ENCODE measurements at regions not wholly inside any gene's neighbourhood (a gene's known extent, or its start where the extent isn't known, plus 50 kb on each side); places are given as distances from the start of the nearest gene placed in this dataset.

GRCh38 chr4:11503166-11503565 lies 74.5 kb upstream of the HS3ST1 start:
- DNase-seq, result no peak

GRCh38 chr4:11497972-11498371 lies 69.3 kb upstream of the HS3ST1 start:
- no peak for DNase-seq

- DNase-seq, result no peak
Measured at GRCh38 chr4:11497212-11497806, 68.6 kb upstream of the HS3ST1 start.

GRCh38 chr4:11496351-11496829 lies 67.7 kb upstream of the HS3ST1 start:
- DNase-seq, result no peak

GRCh38 chr4:11495818-11496217 lies 67.1 kb upstream of the HS3ST1 start:
- no peak for DNase-seq

GRCh38 chr4:11495291-11495690 lies 66.6 kb upstream of the HS3ST1 start:
- DNase-seq, result no peak

- no peak for DNase-seq
Measured at GRCh38 chr4:11494232-11494631, 65.5 kb upstream of the HS3ST1 start.

GRCh38 chr4:11489453-11490083 lies 60.9 kb upstream of the HS3ST1 start:
- no peak for DNase-seq

GRCh38 chr4:11488657-11489452 lies 60.2 kb upstream of the HS3ST1 start:
- DNase-seq, result peak in 1 of 2 experiments; percentile 13

GRCh38 chr4:11487868-11488544 lies 59.3 kb upstream of the HS3ST1 start:
- DNase-seq, result no peak

GRCh38 chr4:11487139-11487538 lies 58.4 kb upstream of the HS3ST1 start:
- peak; percentile 60 to 61 for DNase-seq

GRCh38 chr4:11485926-11486325 lies 57.2 kb upstream of the HS3ST1 start:
- DNase-seq, result no peak

GRCh38 chr4:11484531-11484930 lies 55.8 kb upstream of the HS3ST1 start:
- no peak for DNase-seq

GRCh38 chr4:11483046-11483445 lies 54.4 kb upstream of the HS3ST1 start:
- no peak for DNase-seq

- DNase-seq, result no peak
Measured at GRCh38 chr4:11480683-11481082, 52.0 kb upstream of the HS3ST1 start.

Data from NCI-H526 (cell line).